AG09309 (cell line): ENCODE measurements at regions not wholly inside any gene's neighbourhood (a gene's known extent, or its start where the extent isn't known, plus 50 kb on each side); places are given as distances from the start of the nearest gene placed in this dataset.

Experiments
- DNase-seq: peaks from one replicate; pipeline ENCODE4 v3.0.0-alpha.2; 2010; ENCODE audit warnings: low read depth
- H3K4me3 ChIP-seq: 2 replicates; pipeline ENCODE4 v1.5.1; 2011; ENCODE audit warnings: mild to moderate bottlenecking, low read depth, low read length, moderate library complexity; ENCODE audit not compliant: control insufficient read depth
- CTCF ChIP-seq: IDR thresholded peaks from 2 replicates; pipeline ENCODE4 v1.5.1; 2011; ENCODE audit warnings: mild to moderate bottlenecking, low read depth, low read length, inconsistent platforms; ENCODE audit not compliant: insufficient read depth, control insufficient read depth; ENCODE audit errors: missing control alignments

- TF ChIP-seq CTCF = no peak
- DNase-seq = no peak
These were observed 92.1 kb upstream of the SOD3 start for GRCh38 chr4:24703298-24703697.

DNA sequence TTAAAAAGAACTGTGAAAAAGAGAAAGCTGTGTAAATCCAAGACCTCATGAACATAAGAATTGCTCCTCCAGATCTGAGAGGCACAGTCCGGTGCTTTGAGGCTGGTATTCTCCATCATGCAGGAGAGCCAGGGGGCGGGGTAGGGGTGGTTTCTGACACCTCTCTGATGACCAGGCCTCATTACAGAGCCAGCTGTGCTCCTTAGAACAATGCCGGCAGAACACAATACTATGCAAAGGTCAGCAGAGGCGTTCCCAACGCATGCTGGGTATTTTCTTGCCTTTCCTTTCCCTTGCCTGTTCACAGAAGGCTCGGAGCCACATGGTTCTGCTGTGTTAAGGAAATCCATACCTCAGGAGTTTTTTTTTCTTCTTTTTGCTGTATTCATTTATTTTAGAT lies 91.2 kb upstream of the SOD3 start:
- TF ChIP-seq CTCF = no peak
- no peak overlapping the region for H3K4me3 ChIP-seq
- no peak for DNase-seq

More at GRCh38 chr4:24703298-24703697, 92.1 kb upstream of the SOD3 start:
- no peak overlapping the region for H3K4me3 ChIP-seq

GRCh38 chr4:24705016-24705753 lies 90.2 kb upstream of the SOD3 start:
- no peak overlapping the region for H3K4me3 ChIP-seq

DNA sequence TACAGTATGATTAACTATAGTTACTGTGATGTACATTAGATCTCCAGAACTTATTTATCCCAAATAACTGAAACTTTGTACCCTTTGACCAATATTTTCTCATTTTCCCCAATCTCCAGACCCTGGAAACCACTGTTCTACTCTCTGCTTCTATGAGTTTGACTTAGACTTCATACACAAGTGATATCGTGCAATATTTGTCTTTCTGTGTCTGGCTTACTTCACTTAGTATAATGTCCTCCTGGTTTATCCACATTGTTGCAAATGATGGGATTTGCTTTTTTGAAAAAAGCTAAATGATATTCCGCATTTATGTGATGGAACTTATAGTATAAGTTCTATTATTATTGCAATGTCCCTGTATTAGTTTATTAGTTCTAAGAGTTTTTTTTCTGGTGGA lies 81.8 kb upstream of the SOD3 start:
- H3K4me3 ChIP-seq = no peak overlapping the region
- TF ChIP-seq CTCF = no peak
- DNase-seq = no peak

More at GRCh38 chr4:24705016-24705753, 90.2 kb upstream of the SOD3 start:
- no peak for TF ChIP-seq CTCF
- no peak for DNase-seq

DNA sequence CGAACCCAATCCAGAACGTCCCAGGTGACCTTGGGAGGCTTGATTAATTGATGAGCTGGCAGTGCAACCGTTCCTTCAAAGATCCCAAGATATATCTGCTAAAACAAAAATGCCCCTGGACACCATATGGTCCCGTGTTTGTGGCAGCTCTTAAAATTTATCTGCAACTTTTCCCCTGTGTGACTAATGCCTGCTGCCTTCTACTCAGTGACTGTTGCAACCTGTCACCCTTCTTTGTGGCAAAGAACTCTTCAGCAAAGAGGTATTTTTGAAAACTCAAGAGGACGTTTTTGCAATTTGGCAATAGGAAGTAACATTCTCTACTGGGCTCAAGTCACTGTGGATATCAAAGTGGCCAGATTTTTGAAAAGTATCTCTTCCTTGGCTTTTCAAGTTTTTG lies 75.8 kb upstream of the SOD3 start:
- TF ChIP-seq CTCF = no peak
- no peak for DNase-seq
- no peak overlapping the region for H3K4me3 ChIP-seq

GRCh38 chr4:24720436-24720835 lies 74.9 kb upstream of the SOD3 start:
- no peak for TF ChIP-seq CTCF
- no peak overlapping the region for H3K4me3 ChIP-seq
- DNase-seq = no peak
